Adrenal gland (tissue), 5 donors: ENCODE measurements at regions not wholly inside any gene's neighbourhood (a gene's known extent, or its start where the extent isn't known, plus 50 kb on each side); places are given as distances from the start of the nearest gene placed in this dataset.

Source experiments
- POLR2A ChIP-seq, 2 donors: fragments of 450-650 bp; IDR thresholded peaks; one replicate each; pipeline ENCODE4 v1.6.1; 2017; ENCODE audit warnings: antibody characterized with exemption in 2 of 2, mild to moderate bottlenecking in 2 of 2, moderate library complexity in 1 of 2
- TF ChIP-seq, protein P1 (sequence below), 6 experiments: fragments of 450-650 bp in 4 of 6; fragments of 200-600 bp in 2 of 6; sonication (generic) in 1 of 6; IDR thresholded peaks; 1 replicate in 5 of 6; 2 replicates in 1 of 6; pipeline versions ENCODE4 v1.5.1 to v1.8.0; 2016 to 2021; ENCODE audit warnings: antibody characterized with exemption in 6 of 6, mild to moderate bottlenecking in 2 of 6, moderate library complexity in 1 of 6
- donor health status: DM: no; HTN: no; CAD: no.

GRCh38 chr5:97937846-97938245 is 754.8 kb upstream of the RIOK2 start:
- TF ChIP-seq, protein P1, sequence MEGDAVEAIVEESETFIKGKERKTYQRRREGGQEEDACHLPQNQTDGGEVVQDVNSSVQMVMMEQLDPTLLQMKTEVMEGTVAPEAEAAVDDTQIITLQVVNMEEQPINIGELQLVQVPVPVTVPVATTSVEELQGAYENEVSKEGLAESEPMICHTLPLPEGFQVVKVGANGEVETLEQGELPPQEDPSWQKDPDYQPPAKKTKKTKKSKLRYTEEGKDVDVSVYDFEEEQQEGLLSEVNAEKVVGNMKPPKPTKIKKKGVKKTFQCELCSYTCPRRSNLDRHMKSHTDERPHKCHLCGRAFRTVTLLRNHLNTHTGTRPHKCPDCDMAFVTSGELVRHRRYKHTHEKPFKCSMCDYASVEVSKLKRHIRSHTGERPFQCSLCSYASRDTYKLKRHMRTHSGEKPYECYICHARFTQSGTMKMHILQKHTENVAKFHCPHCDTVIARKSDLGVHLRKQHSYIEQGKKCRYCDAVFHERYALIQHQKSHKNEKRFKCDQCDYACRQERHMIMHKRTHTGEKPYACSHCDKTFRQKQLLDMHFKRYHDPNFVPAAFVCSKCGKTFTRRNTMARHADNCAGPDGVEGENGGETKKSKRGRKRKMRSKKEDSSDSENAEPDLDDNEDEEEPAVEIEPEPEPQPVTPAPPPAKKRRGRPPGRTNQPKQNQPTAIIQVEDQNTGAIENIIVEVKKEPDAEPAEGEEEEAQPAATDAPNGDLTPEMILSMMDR (IDR thresholded peaks at IDR 0.05): no peak
- TF ChIP-seq POLR2A (IDR thresholded peaks at IDR 0.05): no peak
